Spleen (tissue), 7 donors: ENCODE measurements at regions not wholly inside any gene's neighbourhood (a gene's known extent, or its start where the extent isn't known, plus 50 kb on each side); places are given as distances from the start of the nearest gene placed in this dataset.

Experiments used
- POLR2A ChIP-seq, 3 donors: fragments of 450-650 bp; IDR thresholded peaks; one replicate each; pipeline ENCODE4 v1.5.1; 2017; ENCODE audit warnings: antibody characterized with exemption in 3 of 3, mild to moderate bottlenecking in 1 of 3
- POLR2AphosphoS5 ChIP-seq, 3 donors: sonication (generic); formaldehyde crosslinking; IDR thresholded peaks; one replicate each; pipeline ENCODE4 v1.5.1; 2017; ENCODE audit warnings: antibody characterized with exemption in 3 of 3
- TF ChIP-seq, protein P1 (sequence below), 11 experiments: fragments of 200-600 bp in 7 of 11; fragments of 450-650 bp in 4 of 11; sonication (generic) in 4 of 11; IDR thresholded peaks in 8 of 11; conservative IDR thresholded peaks in 3 of 11; 1 replicate in 7 of 11; 2 replicates in 4 of 11; pipeline versions ENCODE4 v1.4.0 to v1.8.0; 2016 to 2021; ENCODE audit warnings: antibody characterized with exemption in 11 of 11, inconsistent platforms in 4 of 11, mild to moderate bottlenecking in 1 of 11
- donor health status: DM: no; HTN: no; CAD: no; lungs with moderate emphysema.
- donor health status: DM: no; HTN: no; CAD: no.
- donor health status: DM: no; HTN: no; CAD: no.

DNA sequence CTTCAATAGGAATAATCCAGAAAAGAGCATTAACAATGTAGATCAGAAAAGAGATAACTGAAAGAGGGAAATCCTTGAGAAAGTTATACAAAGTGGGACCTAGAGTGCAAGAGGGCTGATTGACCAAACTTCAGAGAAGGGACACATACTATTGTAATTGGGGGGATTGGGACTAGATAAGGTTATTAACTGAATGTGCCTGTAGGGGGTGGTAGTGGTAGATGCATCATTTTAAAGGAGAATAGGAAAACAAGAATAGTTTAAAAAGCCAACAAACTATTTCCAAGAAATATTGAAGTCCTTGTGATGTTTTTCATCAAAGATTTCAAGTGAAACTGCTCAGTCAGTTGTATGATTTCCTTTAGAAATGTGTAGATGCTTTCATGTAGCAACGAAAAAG lies 468.5 kb downstream of the TAF11L14 start:
- TF ChIP-seq, protein P1, sequence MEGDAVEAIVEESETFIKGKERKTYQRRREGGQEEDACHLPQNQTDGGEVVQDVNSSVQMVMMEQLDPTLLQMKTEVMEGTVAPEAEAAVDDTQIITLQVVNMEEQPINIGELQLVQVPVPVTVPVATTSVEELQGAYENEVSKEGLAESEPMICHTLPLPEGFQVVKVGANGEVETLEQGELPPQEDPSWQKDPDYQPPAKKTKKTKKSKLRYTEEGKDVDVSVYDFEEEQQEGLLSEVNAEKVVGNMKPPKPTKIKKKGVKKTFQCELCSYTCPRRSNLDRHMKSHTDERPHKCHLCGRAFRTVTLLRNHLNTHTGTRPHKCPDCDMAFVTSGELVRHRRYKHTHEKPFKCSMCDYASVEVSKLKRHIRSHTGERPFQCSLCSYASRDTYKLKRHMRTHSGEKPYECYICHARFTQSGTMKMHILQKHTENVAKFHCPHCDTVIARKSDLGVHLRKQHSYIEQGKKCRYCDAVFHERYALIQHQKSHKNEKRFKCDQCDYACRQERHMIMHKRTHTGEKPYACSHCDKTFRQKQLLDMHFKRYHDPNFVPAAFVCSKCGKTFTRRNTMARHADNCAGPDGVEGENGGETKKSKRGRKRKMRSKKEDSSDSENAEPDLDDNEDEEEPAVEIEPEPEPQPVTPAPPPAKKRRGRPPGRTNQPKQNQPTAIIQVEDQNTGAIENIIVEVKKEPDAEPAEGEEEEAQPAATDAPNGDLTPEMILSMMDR (IDR thresholded peaks at IDR 0.05 in 8 of 11, conservative IDR thresholded peaks at IDR 0.05 in 3 of 11) = no peak
- TF ChIP-seq POLR2A (IDR thresholded peaks at IDR 0.05) (no peak), POLR2AphosphoS5 (IDR thresholded peaks at IDR 0.05) (no peak)
